Tibial nerve (tissue), 3 donors: ENCODE measurements at regions not wholly inside any gene's neighbourhood (a gene's known extent, or its start where the extent isn't known, plus 50 kb on each side); places are given as distances from the start of the nearest gene placed in this dataset.

ENCODE experiments used
- EP300 ChIP-seq, 2 donors: sonication (generic); formaldehyde crosslinking; IDR thresholded peaks; one replicate each; pipeline ENCODE4 v1.6.1; 2017; ENCODE audit warnings: antibody characterized with exemption in 2 of 2, mild to moderate bottlenecking in 1 of 2
- POLR2A ChIP-seq, 2 donors: fragments of 450-650 bp; IDR thresholded peaks; one replicate each; pipeline ENCODE4 v1.6.1; 2017; ENCODE audit warnings: antibody characterized with exemption in 2 of 2, mild to moderate bottlenecking in 2 of 2, moderate library complexity in 2 of 2

DNA sequence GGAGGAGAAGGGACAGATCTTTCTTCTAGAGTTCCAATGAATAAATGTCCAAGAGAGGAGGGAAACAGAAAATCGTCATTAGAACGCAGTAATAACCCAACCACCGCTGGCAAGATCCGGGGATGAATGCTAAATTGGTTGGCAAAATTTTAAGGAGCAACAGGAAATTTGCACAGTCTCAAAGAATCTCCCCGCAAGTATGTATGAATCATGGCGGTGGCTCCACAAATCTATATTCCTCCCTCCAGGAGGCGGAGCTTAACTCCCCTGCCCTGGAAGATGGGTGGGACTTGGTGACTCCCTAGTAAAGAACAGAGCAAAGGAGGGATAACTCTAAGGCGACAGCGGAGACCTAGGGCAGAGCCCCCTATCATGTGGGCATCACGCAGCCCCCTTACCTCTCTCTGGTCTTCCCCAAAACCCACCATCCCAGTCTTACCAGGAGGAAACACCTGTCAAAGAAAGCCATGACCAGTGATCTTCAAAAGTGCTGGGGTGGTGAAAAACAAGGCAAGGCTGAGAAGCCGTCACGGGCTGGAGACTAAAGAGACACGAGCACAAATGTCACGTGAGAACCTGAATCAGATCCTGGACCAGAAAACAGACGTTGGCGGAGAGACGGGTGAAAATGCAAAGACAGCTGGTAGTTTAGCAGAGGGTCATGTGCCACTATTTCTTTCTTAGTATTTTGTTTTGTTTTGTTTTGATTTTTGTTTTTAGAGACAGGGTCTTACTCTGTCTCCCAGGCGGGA, 125.8 kb downstream of the NCOR2 start:
- TF ChIP-seq EP300 (IDR thresholded peaks at IDR 0.05) (no peak), POLR2A (IDR thresholded peaks at IDR 0.05) (no peak)
